HCT116 (cell line): ENCODE measurements at regions not wholly inside any gene's neighbourhood (a gene's known extent, or its start where the extent isn't known, plus 50 kb on each side); places are given as distances from the start of the nearest gene placed in this dataset.
A peak's percentile ranks its signal among the peaks of the same experiment; 100 is the strongest.

Experiments used
- ELF1 ChIP-seq: IDR thresholded peaks from 2 replicates; pipeline ENCODE4 v1.6.1; 2012; ENCODE audit warnings: low read depth, borderline replicate concordance
- EZH2 ChIP-seq: fragments of 200-600 bp; sonication (generic); IDR thresholded peaks from 2 replicates; pipeline ENCODE4 v1.6.1; 2017; ENCODE audit warnings: antibody characterized with exemption, mixed run types
- JUND ChIP-seq: IDR thresholded peaks from 2 replicates; pipeline ENCODE4 v1.6.1; 2012
- POLR2A ChIP-seq: IDR thresholded peaks from 2 replicates; pipeline ENCODE4 v1.7.0; 2011; ENCODE audit warnings: borderline replicate concordance; ENCODE audit not compliant: insufficient read depth, insufficient read length; ENCODE audit errors: extremely low read depth
- POLR2AphosphoS5 ChIP-seq: IDR thresholded peaks from 2 replicates; pipeline ENCODE4 v1.6.1; 2011; ENCODE audit warnings: mild to moderate bottlenecking, low read depth, low read length, moderate library complexity
- RAD21 ChIP-seq: IDR thresholded peaks from 2 replicates; pipeline ENCODE4 v1.6.1; 2012; ENCODE audit warnings: low read depth, mild to moderate bottlenecking
- SIN3A ChIP-seq: IDR thresholded peaks from 2 replicates; pipeline ENCODE4 v1.6.1; 2012; ENCODE audit warnings: low read depth
- SP1 ChIP-seq: IDR thresholded peaks from 2 replicates; pipeline ENCODE4 v1.6.1; 2012; ENCODE audit warnings: low read depth
- SRF ChIP-seq: IDR thresholded peaks from 2 replicates; pipeline ENCODE4 v1.6.1; 2012; ENCODE audit warnings: low read depth
- ZFX ChIP-seq: fragments of 450-650 bp; IDR thresholded peaks from 2 replicates; pipeline ENCODE4 v1.6.1; 2017
- TF ChIP-seq, protein P1 (sequence below), 3 experiments: fragments of 200-600 bp in 1 of 3; sonication (generic) in 1 of 3; IDR thresholded peaks in 2 of 3; conservative IDR thresholded peaks in 1 of 3; 2 replicates each; pipeline ENCODE4 v1.5.1; 2012 to 2017; ENCODE audit warnings: low read depth in 2 of 3, low read length in 2 of 3, antibody characterized with exemption in 1 of 3, borderline replicate concordance in 1 of 3, control low read depth in 1 of 3, mild to moderate bottlenecking in 1 of 3, mixed read lengths in 1 of 3, mixed run types in 1 of 3, moderate library complexity in 1 of 3; ENCODE audit not compliant: insufficient read depth in 1 of 3
- TF ChIP-seq, protein P2 (sequence below): IDR thresholded peaks from 2 replicates; pipeline ENCODE4 v1.6.1; 2012
- TF ChIP-seq, protein P3 (sequence below): IDR thresholded peaks from 2 replicates; pipeline ENCODE4 v1.6.1; 2012
- TF ChIP-seq, protein P4 (sequence below): IDR thresholded peaks from 2 replicates; pipeline ENCODE4 v1.6.1; 2012; ENCODE audit warnings: low read depth

DNA sequence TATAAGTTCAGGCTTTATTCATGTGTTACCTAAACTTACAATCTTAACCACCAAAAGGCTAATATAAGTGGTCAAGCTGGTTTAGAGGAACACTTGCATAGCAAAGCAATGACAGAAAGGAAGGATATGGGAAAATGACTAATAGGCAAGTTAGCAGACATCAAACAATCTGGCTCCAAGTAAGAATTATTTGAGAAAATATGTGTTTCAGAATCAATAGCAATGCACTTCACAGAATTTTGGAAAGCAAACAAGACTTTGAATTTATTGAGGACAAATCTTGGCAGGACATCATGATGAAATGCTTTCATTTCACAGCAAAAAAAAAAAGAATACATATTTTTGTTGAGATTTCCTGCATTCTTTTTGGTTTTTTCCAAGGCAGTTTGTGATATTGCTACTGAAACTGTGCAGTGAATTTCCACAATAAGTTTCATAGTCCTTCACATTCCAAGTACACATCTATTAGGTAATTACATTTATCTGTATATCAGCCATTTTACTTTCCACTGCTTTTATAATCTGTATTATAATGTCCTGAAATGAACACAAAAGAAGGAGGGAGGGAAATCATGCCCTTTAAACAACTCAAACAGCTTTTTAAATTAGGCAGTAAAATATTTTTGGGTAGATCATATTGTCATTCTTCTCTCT, 417.9 kb downstream of the NR2F1-AS1 start:
- TF ChIP-seq, protein P1, sequence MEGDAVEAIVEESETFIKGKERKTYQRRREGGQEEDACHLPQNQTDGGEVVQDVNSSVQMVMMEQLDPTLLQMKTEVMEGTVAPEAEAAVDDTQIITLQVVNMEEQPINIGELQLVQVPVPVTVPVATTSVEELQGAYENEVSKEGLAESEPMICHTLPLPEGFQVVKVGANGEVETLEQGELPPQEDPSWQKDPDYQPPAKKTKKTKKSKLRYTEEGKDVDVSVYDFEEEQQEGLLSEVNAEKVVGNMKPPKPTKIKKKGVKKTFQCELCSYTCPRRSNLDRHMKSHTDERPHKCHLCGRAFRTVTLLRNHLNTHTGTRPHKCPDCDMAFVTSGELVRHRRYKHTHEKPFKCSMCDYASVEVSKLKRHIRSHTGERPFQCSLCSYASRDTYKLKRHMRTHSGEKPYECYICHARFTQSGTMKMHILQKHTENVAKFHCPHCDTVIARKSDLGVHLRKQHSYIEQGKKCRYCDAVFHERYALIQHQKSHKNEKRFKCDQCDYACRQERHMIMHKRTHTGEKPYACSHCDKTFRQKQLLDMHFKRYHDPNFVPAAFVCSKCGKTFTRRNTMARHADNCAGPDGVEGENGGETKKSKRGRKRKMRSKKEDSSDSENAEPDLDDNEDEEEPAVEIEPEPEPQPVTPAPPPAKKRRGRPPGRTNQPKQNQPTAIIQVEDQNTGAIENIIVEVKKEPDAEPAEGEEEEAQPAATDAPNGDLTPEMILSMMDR (IDR thresholded peaks at IDR 0.05 in 2 of 3, conservative IDR thresholded peaks at IDR 0.05 in 1 of 3; ENCODE audit: borderline replicate concordance in 1 of 3, insufficient read depth in 1 of 3, low read depth in 2 of 3, low read length in 2 of 3), result no peak
- TF ChIP-seq EZH2 (no peak), ZFX (no peak), SP1 (peak; percentile 98), POLR2AphosphoS5 (peak; percentile 56; the same call in 1 of the 2 replicates), JUND (peak; percentile 96), POLR2A (no peak), SRF (peak; percentile 47; the same call in 1 of the 2 replicates), ELF1 (no peak), SIN3A (peak; percentile 71), RAD21 (peak; percentile 24)
- TF ChIP-seq, protein P2, sequence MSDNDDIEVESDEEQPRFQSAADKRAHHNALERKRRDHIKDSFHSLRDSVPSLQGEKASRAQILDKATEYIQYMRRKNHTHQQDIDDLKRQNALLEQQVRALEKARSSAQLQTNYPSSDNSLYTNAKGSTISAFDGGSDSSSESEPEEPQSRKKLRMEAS, result no peak; the same call in 1 of the 2 replicates
- TF ChIP-seq, protein P3, sequence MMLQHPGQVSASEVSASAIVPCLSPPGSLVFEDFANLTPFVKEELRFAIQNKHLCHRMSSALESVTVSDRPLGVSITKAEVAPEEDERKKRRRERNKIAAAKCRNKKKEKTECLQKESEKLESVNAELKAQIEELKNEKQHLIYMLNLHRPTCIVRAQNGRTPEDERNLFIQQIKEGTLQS, result peak; percentile 71
- TF ChIP-seq, protein P4, sequence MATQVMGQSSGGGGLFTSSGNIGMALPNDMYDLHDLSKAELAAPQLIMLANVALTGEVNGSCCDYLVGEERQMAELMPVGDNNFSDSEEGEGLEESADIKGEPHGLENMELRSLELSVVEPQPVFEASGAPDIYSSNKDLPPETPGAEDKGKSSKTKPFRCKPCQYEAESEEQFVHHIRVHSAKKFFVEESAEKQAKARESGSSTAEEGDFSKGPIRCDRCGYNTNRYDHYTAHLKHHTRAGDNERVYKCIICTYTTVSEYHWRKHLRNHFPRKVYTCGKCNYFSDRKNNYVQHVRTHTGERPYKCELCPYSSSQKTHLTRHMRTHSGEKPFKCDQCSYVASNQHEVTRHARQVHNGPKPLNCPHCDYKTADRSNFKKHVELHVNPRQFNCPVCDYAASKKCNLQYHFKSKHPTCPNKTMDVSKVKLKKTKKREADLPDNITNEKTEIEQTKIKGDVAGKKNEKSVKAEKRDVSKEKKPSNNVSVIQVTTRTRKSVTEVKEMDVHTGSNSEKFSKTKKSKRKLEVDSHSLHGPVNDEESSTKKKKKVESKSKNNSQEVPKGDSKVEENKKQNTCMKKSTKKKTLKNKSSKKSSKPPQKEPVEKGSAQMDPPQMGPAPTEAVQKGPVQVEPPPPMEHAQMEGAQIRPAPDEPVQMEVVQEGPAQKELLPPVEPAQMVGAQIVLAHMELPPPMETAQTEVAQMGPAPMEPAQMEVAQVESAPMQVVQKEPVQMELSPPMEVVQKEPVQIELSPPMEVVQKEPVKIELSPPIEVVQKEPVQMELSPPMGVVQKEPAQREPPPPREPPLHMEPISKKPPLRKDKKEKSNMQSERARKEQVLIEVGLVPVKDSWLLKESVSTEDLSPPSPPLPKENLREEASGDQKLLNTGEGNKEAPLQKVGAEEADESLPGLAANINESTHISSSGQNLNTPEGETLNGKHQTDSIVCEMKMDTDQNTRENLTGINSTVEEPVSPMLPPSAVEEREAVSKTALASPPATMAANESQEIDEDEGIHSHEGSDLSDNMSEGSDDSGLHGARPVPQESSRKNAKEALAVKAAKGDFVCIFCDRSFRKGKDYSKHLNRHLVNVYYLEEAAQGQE, result no peak
